GM21825 (cell line): ENCODE measurements at regions not wholly inside any gene's neighbourhood (a gene's known extent, or its start where the extent isn't known, plus 50 kb on each side); places are given as distances from the start of the nearest gene placed in this dataset.
A peak's percentile ranks its signal among the peaks of the same experiment; 100 is the strongest.

Experiments used
- ATAC-seq: cut with Tn5 transposase; IDR thresholded peaks from one replicate; pipeline ENCODE4 v1.9.1; 2021; ENCODE audit warnings: mild to moderate bottlenecking, moderate library complexity; ENCODE audit not compliant: unreplicated experiment

- ATAC-seq: no peak
These were observed 217.5 kb upstream of the RIOK2 start for GRCh38 chr5:97400537-97400936.

- ATAC-seq: no peak
These were observed 222.9 kb upstream of the RIOK2 start for GRCh38 chr5:97405941-97406340.

GRCh38 chr5:97406946-97407676, 224.1 kb upstream of the RIOK2 start:
- no peak for ATAC-seq

GRCh38 chr5:97408331-97408730, 225.3 kb upstream of the RIOK2 start:
- ATAC-seq: no peak

- ATAC-seq: no peak
These were observed 229.9 kb upstream of the RIOK2 start for GRCh38 chr5:97412959-97413358.

GRCh38 chr5:97417986-97418385, 234.9 kb upstream of the RIOK2 start:
- ATAC-seq: no peak

GRCh38 chr5:97418462-97418861, 235.4 kb upstream of the RIOK2 start:
- ATAC-seq: peak; percentile 63

- ATAC-seq: no peak
These were observed 237.6 kb upstream of the RIOK2 start for GRCh38 chr5:97420646-97421045.

GRCh38 chr5:97422678-97423077, 239.6 kb upstream of the RIOK2 start:
- ATAC-seq: no peak

GRCh38 chr5:97425511-97425910, 242.5 kb upstream of the RIOK2 start:
- ATAC-seq: no peak

- ATAC-seq: no peak
These were observed 244.2 kb upstream of the RIOK2 start for GRCh38 chr5:97427235-97427634.

GRCh38 chr5:97434021-97434420, 251.0 kb upstream of the RIOK2 start:
- no peak for ATAC-seq

GRCh38 chr5:97436405-97436804, 253.4 kb upstream of the RIOK2 start:
- no peak for ATAC-seq

- ATAC-seq: no peak
These were observed 260.7 kb upstream of the RIOK2 start for GRCh38 chr5:97443740-97444139.

GRCh38 chr5:97449172-97449571, 266.1 kb upstream of the RIOK2 start:
- no peak for ATAC-seq

- ATAC-seq: no peak
These were observed 269.6 kb upstream of the RIOK2 start for GRCh38 chr5:97452646-97453045.

GRCh38 chr5:97453263-97453662, 270.2 kb upstream of the RIOK2 start:
- no peak for ATAC-seq

GRCh38 chr5:97454015-97454414, 271.0 kb upstream of the RIOK2 start:
- ATAC-seq: no peak

GRCh38 chr5:97455996-97456395, 272.9 kb upstream of the RIOK2 start:
- no peak for ATAC-seq

GRCh38 chr5:97458851-97459250, 275.8 kb upstream of the RIOK2 start:
- peak; percentile 66 for ATAC-seq

- ATAC-seq: no peak
These were observed 288.9 kb upstream of the RIOK2 start for GRCh38 chr5:97471951-97472350.

GRCh38 chr5:97475847-97476246, 292.8 kb upstream of the RIOK2 start:
- ATAC-seq: no peak

GRCh38 chr5:97476852-97477534, 293.9 kb upstream of the RIOK2 start:
- ATAC-seq: no peak
